NB4 (cell line): ENCODE measurements at regions not wholly inside any gene's neighbourhood (a gene's known extent, or its start where the extent isn't known, plus 50 kb on each side); places are given as distances from the start of the nearest gene placed in this dataset.

Experiments used
- CTCF ChIP-seq: IDR thresholded peaks from one replicate; pipeline ENCODE4 v1.5.1; 2012; ENCODE audit warnings: low read depth, low read length
- MAX ChIP-seq: IDR thresholded peaks from 2 replicates; pipeline ENCODE4 v1.6.1; 2011; ENCODE audit warnings: low read depth, low read length
- MYC ChIP-seq: IDR thresholded peaks from 2 replicates; pipeline ENCODE4 v1.6.1; 2011; ENCODE audit warnings: low read depth, low read length
- POLR2A ChIP-seq: IDR thresholded peaks from 2 replicates; pipeline ENCODE4 v1.6.1; 2011; ENCODE audit warnings: mild to moderate bottlenecking; ENCODE audit not compliant: insufficient read length; ENCODE audit errors: extremely low read depth

- TF ChIP-seq POLR2A (no peak), CTCF (no peak), MAX (no peak), MYC (no peak)
These were observed 510.1 kb downstream of the TDRD15 start for GRCh38 chr2:21633911-21634310.
